ENCODE measurements at regions not wholly inside any gene's neighbourhood (a gene's known extent, or its start where the extent isn't known, plus 50 kb on each side); places are given as distances from the start of the nearest gene placed in this dataset.

DNA sequence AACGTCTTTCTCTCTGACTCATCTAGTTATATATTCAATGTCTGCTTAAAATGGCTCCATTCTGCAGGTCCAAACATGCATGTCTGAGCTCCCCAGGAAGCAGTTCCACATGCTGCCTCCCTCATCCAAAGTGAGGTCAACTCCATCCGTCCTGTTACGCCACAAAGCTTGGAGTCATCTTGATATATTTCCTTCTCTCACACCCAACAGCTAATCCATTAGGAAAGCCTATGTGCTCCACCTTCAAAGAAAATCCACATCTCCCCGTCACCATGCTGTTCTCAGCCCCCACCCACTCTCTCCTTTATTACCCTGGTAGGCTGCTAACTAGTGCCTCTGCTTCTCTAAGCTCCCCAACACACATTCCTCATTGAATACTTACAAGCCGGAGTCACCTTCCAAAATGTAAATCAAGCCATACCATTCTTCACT is 130.2 kb upstream of the SYNDIG1 start:
- Histone ChIP-seq H3K36me3 (ENCODE audit: control insufficient read depth in 4 of 4, insufficient read depth in 4 of 4, low read length in 4 of 4) (no peaks in the 10 kb centered on the region), H3K27ac (ENCODE audit: low read depth in 1 of 2, low read length in 1 of 2) (no peak overlapping the region), H3K4me1 (ENCODE audit: control insufficient read depth in 5 of 5, insufficient read depth in 5 of 5, low read length in 5 of 5) (no peaks in the 10 kb centered on the region), H3K9me3 (ENCODE audit: control insufficient read depth in 4 of 4, insufficient read depth in 3 of 4, low read length in 3 of 4) (peaks cover 0 to 3% (median 0%) of the 10 kb centered on the region in 4 donors), H3K9ac (ENCODE audit: insufficient read depth in 1 of 2, low read length in 2 of 2) (no peak overlapping the region), H3K4me3 (no peak overlapping the region), H3K27me3 (ENCODE audit: control insufficient read depth in 3 of 3, insufficient read depth in 3 of 3, low read length in 2 of 3) (peaks cover 3 to 7% (median 4%) of the 10 kb centered on the region in 3 donors)
- DNase-seq: no peak
- no peak for ATAC-seq (ENCODE audit: insufficient read depth, low FRiP score)
- WGBS, 2 donors: 78 to 89% methylated on average over 5 of the region's 5 CpGs
- TF ChIP-seq, protein P1, sequence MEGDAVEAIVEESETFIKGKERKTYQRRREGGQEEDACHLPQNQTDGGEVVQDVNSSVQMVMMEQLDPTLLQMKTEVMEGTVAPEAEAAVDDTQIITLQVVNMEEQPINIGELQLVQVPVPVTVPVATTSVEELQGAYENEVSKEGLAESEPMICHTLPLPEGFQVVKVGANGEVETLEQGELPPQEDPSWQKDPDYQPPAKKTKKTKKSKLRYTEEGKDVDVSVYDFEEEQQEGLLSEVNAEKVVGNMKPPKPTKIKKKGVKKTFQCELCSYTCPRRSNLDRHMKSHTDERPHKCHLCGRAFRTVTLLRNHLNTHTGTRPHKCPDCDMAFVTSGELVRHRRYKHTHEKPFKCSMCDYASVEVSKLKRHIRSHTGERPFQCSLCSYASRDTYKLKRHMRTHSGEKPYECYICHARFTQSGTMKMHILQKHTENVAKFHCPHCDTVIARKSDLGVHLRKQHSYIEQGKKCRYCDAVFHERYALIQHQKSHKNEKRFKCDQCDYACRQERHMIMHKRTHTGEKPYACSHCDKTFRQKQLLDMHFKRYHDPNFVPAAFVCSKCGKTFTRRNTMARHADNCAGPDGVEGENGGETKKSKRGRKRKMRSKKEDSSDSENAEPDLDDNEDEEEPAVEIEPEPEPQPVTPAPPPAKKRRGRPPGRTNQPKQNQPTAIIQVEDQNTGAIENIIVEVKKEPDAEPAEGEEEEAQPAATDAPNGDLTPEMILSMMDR (IDR thresholded peaks at IDR 0.05; ENCODE audit: control extremely low read depth, extremely low read depth): no peak

DNA sequence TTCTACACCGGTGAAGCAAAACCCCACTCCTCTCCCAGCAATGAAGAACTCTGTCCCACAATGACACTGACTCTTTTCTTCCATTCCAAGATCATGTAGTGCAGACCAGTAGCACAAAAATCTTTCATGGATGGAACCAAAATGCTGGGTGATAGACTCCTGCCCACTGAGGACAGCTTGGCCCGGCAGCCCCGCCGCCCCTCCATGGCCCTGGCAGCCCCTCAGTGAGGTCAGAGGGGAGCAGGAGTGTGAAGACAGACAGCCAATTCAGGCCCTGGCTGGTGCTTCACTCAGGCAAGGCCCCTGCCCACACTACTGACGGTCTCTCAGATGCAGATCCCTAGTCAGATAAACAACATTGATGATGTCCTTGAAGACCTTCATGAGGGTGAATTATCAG is 131.9 kb upstream of the SYNDIG1 start:
- no peaks in the 10 kb centered on the region for H3K36me3 ChIP-seq (ENCODE audit: control insufficient read depth in 4 of 4, insufficient read depth in 4 of 4, low read length in 4 of 4)
- ATAC-seq (ENCODE audit: insufficient read depth, low FRiP score): no peak
- 86 to 87% methylated on average over 5 of the region's 5 CpGs for WGBS, 2 donors

DNA sequence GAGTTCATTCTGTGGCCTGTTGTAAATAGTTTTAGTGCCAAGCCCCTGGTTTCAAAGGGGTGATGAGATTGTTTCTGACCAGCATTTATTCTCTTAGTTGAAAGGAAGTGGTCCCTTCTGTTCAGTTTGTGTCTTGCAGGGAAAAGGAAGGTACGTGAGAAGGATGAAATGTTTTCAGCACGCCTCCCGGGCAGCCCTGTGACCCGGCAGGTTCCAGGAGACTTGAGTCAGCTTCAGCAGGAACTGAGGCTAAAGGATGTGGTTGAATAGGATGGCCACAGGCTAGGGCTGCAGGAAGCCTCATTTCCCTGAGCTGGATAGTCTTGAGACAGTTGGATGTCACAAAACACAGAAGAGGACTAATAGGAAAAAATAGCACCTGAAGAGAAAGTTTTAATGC is 132.4 kb upstream of the SYNDIG1 start:
- Histone ChIP-seq H3K4me1 (ENCODE audit: control insufficient read depth in 5 of 5, insufficient read depth in 5 of 5, low read length in 5 of 5) (no peaks in the 10 kb centered on the region), H3K9me3 (ENCODE audit: control insufficient read depth in 4 of 4, insufficient read depth in 3 of 4, low read length in 3 of 4) (peaks cover 0 to 3% (median 0%) of the 10 kb centered on the region in 4 donors), H3K9ac (ENCODE audit: insufficient read depth in 1 of 2, low read length in 2 of 2) (no peak overlapping the region), H3K27me3 (ENCODE audit: control insufficient read depth in 3 of 3, insufficient read depth in 3 of 3, low read length in 2 of 3) (peaks cover 3 to 7% (median 4%) of the 10 kb centered on the region in 3 donors), H3K27ac (ENCODE audit: low read depth in 1 of 2, low read length in 1 of 2) (no peak overlapping the region), H3K36me3 (ENCODE audit: control insufficient read depth in 4 of 4, insufficient read depth in 4 of 4, low read length in 4 of 4) (no peaks in the 10 kb centered on the region), H3K4me3 (no peak overlapping the region)
- TF ChIP-seq, protein P1 (IDR thresholded peaks at IDR 0.05; ENCODE audit: control extremely low read depth, extremely low read depth): no peak
- WGBS, 2 donors: 12 to 32% methylated on average over 4 of the region's 4 CpGs
- ATAC-seq (ENCODE audit: insufficient read depth, low FRiP score): no peak
- no peak for DNase-seq

More for the DNA sequence above, 131.9 kb upstream of the SYNDIG1 start:
- no peak overlapping the region for H3K27ac ChIP-seq (ENCODE audit: low read depth in 1 of 2, low read length in 1 of 2)
- peaks cover 0 to 3% (median 0%) of the 10 kb centered on the region in 4 donors for H3K9me3 ChIP-seq (ENCODE audit: control insufficient read depth in 4 of 4, insufficient read depth in 3 of 4, low read length in 3 of 4)
- peaks cover 3 to 7% (median 4%) of the 10 kb centered on the region in 3 donors for H3K27me3 ChIP-seq (ENCODE audit: control insufficient read depth in 3 of 3, insufficient read depth in 3 of 3, low read length in 2 of 3)
- no peak overlapping the region for H3K4me3 ChIP-seq
- TF ChIP-seq, protein P1 (IDR thresholded peaks at IDR 0.05; ENCODE audit: control extremely low read depth, extremely low read depth): no peak
- no peaks in the 10 kb centered on the region for H3K4me1 ChIP-seq (ENCODE audit: control insufficient read depth in 5 of 5, insufficient read depth in 5 of 5, low read length in 5 of 5)
- H3K9ac ChIP-seq (ENCODE audit: insufficient read depth in 1 of 2, low read length in 2 of 2): no peak overlapping the region
- no peak for DNase-seq

DNA sequence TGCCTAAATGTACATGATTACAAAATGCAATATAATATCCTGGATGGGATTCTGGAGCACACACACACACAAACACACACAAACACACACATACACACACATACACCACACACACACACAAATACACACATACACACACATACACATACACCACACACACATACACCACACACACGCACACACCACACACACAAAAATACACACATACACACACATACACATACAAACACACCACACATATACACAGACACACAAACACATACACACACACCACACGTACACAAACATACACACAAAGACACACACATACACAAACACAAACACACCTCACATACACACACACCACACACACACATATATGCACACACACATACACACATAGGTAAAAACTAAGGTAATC is 134.6 kb upstream of the SYNDIG1 start:
- Histone ChIP-seq H3K4me3 (no peak overlapping the region), H3K9ac (ENCODE audit: insufficient read depth in 1 of 2, low read length in 2 of 2) (no peak overlapping the region), H3K9me3 (ENCODE audit: control insufficient read depth in 4 of 4, insufficient read depth in 3 of 4, low read length in 3 of 4) (peaks cover 0 to 3% (median 0%) of the 10 kb centered on the region in 4 donors), H3K27me3 (ENCODE audit: control insufficient read depth in 3 of 3, insufficient read depth in 3 of 3, low read length in 2 of 3) (peaks cover 0 to 3% (median 3%) of the 10 kb centered on the region in 3 donors), H3K27ac (ENCODE audit: low read depth in 1 of 2, low read length in 1 of 2) (no peak overlapping the region), H3K36me3 (ENCODE audit: control insufficient read depth in 4 of 4, insufficient read depth in 4 of 4, low read length in 4 of 4) (no peaks in the 10 kb centered on the region), H3K4me1 (ENCODE audit: control insufficient read depth in 5 of 5, insufficient read depth in 5 of 5, low read length in 5 of 5) (no peaks in the 10 kb centered on the region)
- TF ChIP-seq, protein P1 (IDR thresholded peaks at IDR 0.05; ENCODE audit: control extremely low read depth, extremely low read depth): no peak
- no peak for ATAC-seq (ENCODE audit: insufficient read depth, low FRiP score)
- 89% methylated on average over 2 of the region's 2 CpGs for WGBS, 2 donors
- no peak for DNase-seq
